GM04503 (cell line): ENCODE measurements at regions not wholly inside any gene's neighbourhood (a gene's known extent, or its start where the extent isn't known, plus 50 kb on each side); places are given as distances from the start of the nearest gene placed in this dataset.
"Not testable (repeated sequence)": the region's sequence is repeated elsewhere in the genome, so short reads cannot be mapped to it uniquely, and the experiment has no call there.

ENCODE experiments used
- DNase-seq: peaks from one replicate; pipeline ENCODE4 v3.0.0-alpha.2; 2012; ENCODE audit warnings: low read depth

- DNase-seq: no peak
Measured at GRCh38 chr17:71485426-71485825, 635.4 kb upstream of the SOX9 start.

DNA sequence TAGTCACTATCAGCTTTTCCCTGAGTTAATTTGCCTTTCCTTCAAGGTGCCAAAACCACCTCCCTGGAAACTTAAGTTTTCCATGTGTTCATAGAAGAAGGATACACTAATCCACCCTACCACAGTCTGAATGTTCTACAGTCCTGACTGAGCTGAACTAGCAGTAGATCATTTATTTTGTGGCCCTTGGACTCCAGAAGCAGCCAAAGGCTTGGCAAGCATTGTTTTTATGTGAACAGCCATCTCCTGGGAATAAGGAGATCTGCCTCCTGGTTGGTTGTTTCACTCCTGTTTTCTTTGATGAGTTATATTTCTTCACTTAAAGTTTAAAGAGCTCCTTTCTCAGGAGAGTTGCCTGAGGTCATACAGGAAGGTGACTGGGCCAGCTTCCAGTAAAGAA, 634.6 kb upstream of the SOX9 start:
- DNase-seq: no peak

DNA sequence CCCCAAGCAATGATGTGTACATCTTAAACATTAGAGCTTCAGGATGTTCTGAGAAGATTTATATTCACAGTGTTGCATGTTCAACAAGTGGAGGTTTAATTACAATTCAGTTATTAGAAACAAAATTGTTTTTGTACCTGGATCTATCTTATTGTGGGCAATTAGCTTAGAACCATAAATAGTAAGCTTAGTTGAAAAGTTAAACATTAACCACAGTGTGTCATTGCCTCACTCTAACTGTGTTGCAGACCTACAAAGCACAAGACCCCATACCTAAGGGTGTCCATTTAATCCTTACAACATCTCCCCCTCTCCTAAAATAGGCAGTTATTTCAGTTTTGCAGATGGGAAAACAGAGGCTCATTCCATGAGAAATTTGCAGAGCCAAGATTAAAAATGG, 632.0 kb upstream of the SOX9 start:
- DNase-seq: no peak

GRCh38 chr17:71494062-71494855, 626.6 kb upstream of the SOX9 start:
- DNase-seq: peak; percentile 46

DNA sequence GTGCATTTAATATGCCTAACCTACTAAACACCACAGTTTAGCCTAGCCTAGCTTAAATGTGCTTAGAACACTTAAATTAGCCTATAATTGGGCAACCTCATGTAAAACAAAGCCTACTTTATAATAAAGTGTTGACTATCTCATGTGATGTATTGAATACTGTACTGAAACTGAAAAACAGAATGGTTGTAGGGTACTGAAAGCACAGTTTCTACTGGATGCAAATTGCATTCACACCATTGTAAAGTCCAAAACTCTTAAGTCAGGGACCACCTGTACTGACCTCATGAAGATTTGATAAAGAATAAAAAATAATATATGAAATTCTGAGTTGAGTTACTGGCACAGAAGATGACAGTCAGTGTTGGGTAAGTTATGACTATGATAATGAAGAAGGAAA, 625.4 kb upstream of the SOX9 start:
- DNase-seq: no peak

- peak; percentile 63 for DNase-seq
Measured at GRCh38 chr17:71496552-71496951, 624.3 kb upstream of the SOX9 start.

DNA sequence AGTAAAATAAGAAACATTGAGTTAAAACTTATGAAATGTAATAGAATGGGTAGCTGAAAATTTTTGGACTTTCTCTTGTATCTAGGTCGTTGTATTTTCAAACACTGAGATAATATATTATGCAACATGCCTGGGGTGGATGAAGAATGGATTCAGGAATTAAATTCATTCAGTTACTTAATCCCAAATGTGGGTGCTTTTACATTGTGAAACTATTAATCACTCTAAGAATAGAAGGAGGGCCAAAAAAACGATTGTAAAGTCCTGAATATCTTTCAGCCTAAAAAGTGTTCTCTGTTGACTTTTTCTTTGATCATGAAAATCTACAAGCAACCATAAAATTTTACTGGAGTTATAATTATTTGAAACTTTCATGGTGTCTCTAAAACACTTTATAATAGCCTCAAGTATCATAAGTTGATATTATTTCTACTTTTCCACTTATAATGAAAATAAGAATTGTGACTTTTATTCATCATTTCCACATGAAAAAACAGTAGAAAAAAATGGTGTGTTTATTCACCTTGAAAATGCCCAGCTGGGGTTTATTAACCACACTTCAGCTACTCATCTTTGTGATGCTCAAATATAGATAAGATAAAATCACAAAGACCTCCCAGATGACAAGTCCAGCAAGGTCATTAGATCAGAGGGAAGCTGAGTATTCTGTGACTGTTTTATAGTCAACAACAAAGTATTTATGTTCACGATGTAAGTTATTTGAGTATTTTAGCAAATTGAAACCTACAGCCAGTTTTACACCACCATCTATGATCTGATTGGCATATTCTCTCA, 619.9 kb upstream of the SOX9 start:
- DNase-seq: no peak

- no peak for DNase-seq
Measured at GRCh38 chr17:71501711-71502110, 619.1 kb upstream of the SOX9 start.

DNA sequence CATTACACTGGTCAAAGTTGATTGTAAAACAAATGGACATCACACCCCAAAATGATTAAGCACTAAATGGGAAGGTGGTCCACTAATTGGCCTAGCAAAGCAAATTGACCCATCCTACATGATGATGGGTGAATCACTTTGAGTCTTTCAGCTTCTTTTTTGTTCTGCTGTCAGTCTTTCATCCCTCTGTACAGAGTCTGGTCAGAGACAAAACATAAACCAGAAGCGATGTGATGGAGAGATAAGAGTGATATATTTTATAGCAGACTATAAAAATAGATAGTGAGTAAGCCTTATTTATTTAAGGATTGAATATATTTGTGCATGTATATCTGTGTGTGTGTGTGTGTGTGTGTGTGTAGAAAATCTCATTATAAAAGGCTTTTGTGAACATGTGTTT, 618.4 kb upstream of the SOX9 start:
- DNase-seq: no peak

- DNase-seq: no peak
Measured at GRCh38 chr17:71503710-71504465, 616.9 kb upstream of the SOX9 start.

GRCh38 chr17:71505200-71505599, 615.6 kb upstream of the SOX9 start:
- no peak for DNase-seq

DNA sequence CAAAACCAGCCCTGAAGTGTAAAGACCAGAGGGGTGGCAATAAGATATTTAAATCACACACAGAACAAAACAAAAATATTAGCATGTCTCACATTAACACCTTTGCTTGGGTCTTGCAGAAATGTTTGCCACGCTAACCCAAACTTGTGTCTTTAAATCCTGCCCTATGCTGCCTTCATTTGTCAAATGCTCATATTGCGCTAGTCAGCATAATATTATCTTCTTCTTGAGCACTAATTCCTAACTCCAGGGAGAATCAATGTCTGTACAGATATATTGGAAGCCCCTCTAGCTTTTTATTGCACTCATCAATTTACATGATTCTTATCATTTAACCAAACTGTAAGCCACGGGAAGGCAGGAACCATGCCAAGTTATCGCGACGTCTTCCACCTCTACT, 614.8 kb upstream of the SOX9 start:
- no peak for DNase-seq

GRCh38 chr17:71511266-71511995, 609.4 kb upstream of the SOX9 start:
- no peak for DNase-seq

DNA sequence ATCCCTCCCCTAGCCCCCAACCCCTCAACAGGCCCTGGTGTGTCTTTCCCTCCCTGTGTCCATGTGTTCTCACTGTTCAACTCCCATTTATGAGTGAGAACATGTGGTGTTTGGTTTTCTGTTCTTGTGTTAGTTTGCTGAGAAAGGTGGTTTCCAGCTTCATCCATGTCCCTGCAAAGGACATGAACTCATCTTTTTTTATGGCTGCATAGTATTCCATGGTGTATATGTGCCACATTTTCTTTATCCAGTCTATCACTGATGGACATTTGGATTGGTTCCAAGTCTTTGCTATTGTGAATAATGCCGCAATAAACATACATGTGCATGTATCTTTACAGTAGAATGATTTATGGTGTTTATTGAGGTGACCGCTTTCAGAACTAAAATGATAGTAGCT, 607.1 kb upstream of the SOX9 start:
- not testable (repeated sequence) for DNase-seq

GRCh38 chr17:71516149-71516548, 604.7 kb upstream of the SOX9 start:
- DNase-seq: no peak

DNA sequence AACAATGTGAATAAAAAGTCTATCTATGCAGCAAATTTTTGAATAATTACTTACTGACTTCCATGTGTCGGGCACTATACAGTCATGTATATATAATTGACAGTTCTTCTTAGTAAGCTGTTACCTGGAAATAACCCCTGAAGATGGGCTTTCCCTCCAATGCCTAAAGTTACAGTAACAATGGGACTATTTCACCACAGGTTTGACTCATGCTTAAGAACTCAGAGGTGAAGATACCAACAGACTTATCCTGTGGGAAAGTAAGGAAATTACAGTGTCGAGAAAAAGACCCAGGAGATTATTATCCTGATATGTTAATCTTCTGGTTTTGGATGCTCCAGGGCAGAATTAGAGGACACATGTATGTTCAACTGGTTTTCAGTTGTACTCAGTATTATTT, 601.5 kb upstream of the SOX9 start:
- DNase-seq: no peak

GRCh38 chr17:71521724-71522123, 599.1 kb upstream of the SOX9 start:
- DNase-seq: no peak

DNA sequence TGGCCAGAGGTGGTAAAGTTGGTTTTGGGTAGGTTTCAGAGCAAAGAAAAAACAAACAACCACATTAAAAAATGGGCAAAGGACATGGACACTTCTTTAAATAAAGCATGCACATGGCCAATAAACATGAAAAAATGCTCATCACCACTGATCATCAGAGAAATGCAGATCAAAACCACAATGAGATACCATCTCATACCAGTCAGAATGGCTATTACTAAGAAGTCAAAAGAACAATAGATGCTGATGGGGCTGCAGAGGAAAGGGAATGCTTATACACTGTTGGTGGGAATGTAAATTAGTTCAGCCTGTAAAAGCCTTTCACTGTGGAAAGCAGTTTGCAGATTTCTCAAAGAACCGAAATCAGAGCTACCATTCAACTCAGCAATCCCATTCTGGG, 598.4 kb upstream of the SOX9 start:
- DNase-seq: peak; percentile 12

DNA sequence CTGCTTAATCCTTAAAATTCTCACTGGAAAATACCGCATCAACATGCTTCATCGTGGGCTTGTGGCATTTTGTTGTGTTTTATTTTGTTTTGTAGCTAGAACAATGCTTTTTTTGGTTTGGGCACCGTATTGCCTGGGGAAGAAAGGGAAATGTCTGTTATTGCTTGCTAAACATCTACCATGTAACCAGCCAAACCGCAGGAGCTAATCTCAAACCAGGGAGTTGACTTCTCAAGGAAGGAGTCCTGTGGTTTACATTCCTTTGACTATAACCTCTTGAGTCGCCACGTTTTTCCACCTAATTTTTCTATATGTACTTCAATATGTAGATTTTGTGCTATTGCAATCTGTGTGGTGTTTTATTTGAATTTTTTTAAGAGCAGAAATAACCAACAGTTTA, 593.5 kb upstream of the SOX9 start:
- no peak for DNase-seq

DNA sequence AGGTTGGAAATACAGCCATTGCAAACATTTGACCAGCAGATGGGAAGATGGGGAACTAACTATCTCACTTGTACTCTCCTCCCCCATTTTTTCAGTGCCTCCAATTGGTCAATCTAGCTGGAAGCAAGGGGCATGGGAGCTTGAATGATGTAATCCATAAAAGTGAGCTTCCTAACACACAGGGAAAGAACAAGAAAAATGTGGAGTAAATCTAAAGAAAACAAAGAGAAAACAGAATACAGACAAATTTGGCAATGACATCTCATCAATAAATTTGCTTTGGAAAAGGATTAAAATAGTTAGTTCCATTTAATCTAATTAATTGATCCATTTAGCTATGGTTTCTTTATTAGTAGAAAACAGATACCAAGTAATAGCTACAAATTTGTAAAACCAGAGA, 592.6 kb upstream of the SOX9 start:
- DNase-seq: no peak

DNA sequence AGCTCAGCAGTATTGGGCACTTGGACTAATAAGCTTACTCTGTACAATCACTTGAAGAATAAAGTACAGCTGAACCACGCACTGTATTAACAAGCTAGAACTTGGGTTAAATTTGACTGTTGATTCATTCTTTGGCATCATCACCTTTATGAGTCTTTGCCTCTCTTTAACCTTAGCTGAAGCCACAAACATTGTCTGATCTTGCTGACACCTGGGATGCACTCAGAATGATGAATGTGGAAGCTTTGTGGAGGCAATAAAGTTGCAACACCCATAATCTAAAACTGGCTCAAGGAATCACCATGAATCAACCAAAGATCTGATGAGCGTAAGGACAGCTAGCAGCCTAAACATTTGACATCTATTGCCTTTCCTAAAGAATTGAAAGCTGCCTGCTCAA, 590.6 kb upstream of the SOX9 start:
- no peak for DNase-seq

GRCh38 chr17:71535321-71535720, 585.5 kb upstream of the SOX9 start:
- no peak for DNase-seq
